Breast epithelium (tissue), 4 donors: ENCODE measurements at regions not wholly inside any gene's neighbourhood (a gene's known extent, or its start where the extent isn't known, plus 50 kb on each side); places are given as distances from the start of the nearest gene placed in this dataset.

Experiments used
- DNase-seq, 2 donors: peaks; one replicate each; pipeline ENCODE4 v3.0.0-alpha.2; 2019; ENCODE audit warnings: low spot score in 2 of 2
- H3K27ac ChIP-seq, 2 donors: fragments of 200-600 bp; sonication (generic) in 1 of 2; one replicate each; pipeline ENCODE4 v1.5.1; 2016 to 2019; ENCODE audit warnings: mild to moderate bottlenecking in 1 of 2
- H3K27me3 ChIP-seq, 2 donors: fragments of 200-600 bp; sonication (generic) in 1 of 2; one replicate each; pipeline versions ENCODE4 v1.5.1 to v1.6.0; 2017 to 2019; ENCODE audit warnings: control low read depth in 1 of 2, mild to moderate bottlenecking in 1 of 2
- H3K36me3 ChIP-seq: fragments of 200-600 bp; one replicate; pipeline ENCODE4 v1.5.1; 2019
- H3K4me1 ChIP-seq, 2 donors: fragments of 200-600 bp; sonication (generic); one replicate each; pipeline ENCODE4 v1.5.1; 2016 to 2019; ENCODE audit warnings: control low read depth in 1 of 2
- H3K4me3 ChIP-seq, 3 donors: fragments of 200-600 bp; sonication (generic); 1 replicate in 2 of 3; 2 replicates in 1 of 3; pipeline ENCODE4 v1.5.1; 2016 to 2019; ENCODE audit warnings: mild to moderate bottlenecking in 3 of 3, moderate library complexity in 2 of 3
- H3K9me3 ChIP-seq, 2 donors: fragments of 200-600 bp; sonication (generic) in 1 of 2; one replicate each; pipeline ENCODE4 v1.5.1; 2016 to 2019; ENCODE audit warnings: control low read depth in 1 of 2
- POLR2A ChIP-seq: fragments of 450-650 bp; IDR thresholded peaks from one replicate; pipeline ENCODE4 v1.6.1; 2016; ENCODE audit warnings: antibody characterized with exemption, mild to moderate bottlenecking, moderate library complexity
- POLR2AphosphoS5 ChIP-seq, 3 donors: sonication (generic); formaldehyde crosslinking; IDR thresholded peaks; one replicate each; pipeline ENCODE4 v1.6.1; 2017; ENCODE audit warnings: antibody characterized with exemption in 3 of 3
- intact Hi-C: fragments of 100-400 bp; cut with DNase I; formaldehyde crosslinking; loops from one replicate; pipeline ENCODE4 v1.15.1; 2023; ENCODE audit warnings: low total_unique reads
- TF ChIP-seq, protein P1 (sequence below), 3 donors: fragments of 450-650 bp; IDR thresholded peaks; one replicate each; pipeline ENCODE4 v1.5.1; 2016 to 2017; ENCODE audit warnings: antibody characterized with exemption in 3 of 3, mild to moderate bottlenecking in 3 of 3, moderate library complexity in 3 of 3

DNA sequence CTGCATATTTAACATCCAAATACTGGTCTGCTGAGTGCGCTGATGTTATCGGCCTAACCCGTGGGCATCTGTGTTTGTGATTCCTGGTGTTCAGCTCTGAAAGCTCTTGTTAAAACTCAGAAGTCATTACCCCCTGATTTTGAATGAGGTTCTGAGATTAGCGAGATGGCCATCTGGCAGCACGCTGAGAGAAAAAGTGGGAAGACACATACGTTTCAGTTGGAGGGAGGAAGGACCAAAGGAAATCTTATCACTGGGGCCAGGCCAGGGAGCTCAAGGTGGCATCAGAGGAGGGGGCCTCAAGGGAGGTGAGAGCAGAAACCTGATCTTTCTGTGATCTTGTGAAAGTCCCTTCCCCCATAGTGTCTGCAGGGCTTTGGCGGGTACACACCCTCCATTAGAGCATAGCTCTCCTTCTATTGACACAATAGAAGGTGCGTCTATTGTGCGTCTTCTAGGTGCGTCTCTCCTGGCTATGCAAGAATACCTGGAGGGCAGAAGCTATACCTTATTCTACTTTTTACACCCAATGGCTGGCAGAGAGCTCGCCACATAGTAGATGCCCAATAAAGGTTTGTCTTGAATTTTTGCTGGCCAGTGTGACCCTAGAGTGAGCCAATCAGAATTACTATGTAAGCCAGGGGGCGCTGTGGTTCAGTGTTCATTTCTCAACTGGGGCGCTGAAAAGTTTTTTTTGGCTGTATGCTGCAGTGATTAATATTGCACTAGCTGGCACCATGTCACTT is 182.4 kb downstream of the SHQ1 start:
- Histone ChIP-seq H3K36me3 (no peaks in the 10 kb centered on the region), H3K27ac (peak overlapping the region in 1 of 2 donors; percentile 42), H3K4me3 (no peak overlapping the region), H3K27me3 (no peaks in the 10 kb centered on the region), H3K9me3 (no peaks in the 10 kb centered on the region), H3K4me1 (no peaks in the 10 kb centered on the region)
- DNase-seq = peak in 1 of 2 donors; percentile 65
- intact Hi-C loops = no loop called here
- no peak for TF ChIP-seq POLR2A
- no peak for TF ChIP-seq POLR2AphosphoS5 (IDR thresholded peaks at IDR 0.05)
- TF ChIP-seq, protein P1, sequence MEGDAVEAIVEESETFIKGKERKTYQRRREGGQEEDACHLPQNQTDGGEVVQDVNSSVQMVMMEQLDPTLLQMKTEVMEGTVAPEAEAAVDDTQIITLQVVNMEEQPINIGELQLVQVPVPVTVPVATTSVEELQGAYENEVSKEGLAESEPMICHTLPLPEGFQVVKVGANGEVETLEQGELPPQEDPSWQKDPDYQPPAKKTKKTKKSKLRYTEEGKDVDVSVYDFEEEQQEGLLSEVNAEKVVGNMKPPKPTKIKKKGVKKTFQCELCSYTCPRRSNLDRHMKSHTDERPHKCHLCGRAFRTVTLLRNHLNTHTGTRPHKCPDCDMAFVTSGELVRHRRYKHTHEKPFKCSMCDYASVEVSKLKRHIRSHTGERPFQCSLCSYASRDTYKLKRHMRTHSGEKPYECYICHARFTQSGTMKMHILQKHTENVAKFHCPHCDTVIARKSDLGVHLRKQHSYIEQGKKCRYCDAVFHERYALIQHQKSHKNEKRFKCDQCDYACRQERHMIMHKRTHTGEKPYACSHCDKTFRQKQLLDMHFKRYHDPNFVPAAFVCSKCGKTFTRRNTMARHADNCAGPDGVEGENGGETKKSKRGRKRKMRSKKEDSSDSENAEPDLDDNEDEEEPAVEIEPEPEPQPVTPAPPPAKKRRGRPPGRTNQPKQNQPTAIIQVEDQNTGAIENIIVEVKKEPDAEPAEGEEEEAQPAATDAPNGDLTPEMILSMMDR (IDR thresholded peaks at IDR 0.05) = peak in 2 of 3 donors; percentile 51 to 57

DNA sequence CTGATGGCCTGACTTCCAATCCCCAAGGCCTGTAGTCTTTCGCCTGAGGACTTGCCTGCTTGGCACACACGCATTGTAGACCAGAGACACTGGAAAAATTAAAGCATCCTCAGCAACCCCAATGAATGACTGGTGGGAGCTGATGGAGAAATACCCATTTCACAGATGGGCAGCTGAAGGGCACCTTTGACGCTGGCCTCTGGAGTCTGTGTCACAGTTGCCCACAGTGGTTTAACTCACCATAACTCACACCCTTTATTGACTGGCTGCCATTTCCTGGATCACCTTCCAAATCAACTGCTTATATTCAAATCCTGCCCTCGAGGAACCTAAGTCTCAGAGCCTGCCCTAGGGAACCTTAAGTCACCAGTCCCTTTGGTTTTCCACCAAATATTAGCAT is 183.1 kb downstream of the SHQ1 start:
- no peaks in the 10 kb centered on the region for H3K27me3 ChIP-seq

GRCh38 chr3:72664184-72664975 is 183.9 kb downstream of the SHQ1 start:
- no peak for TF ChIP-seq POLR2AphosphoS5 (IDR thresholded peaks at IDR 0.05)
- TF ChIP-seq, protein P1 (IDR thresholded peaks at IDR 0.05) = no peak
- no peak for TF ChIP-seq POLR2A
- no peaks in the 10 kb centered on the region for H3K9me3 ChIP-seq
- H3K27me3 ChIP-seq = no peaks in the 10 kb centered on the region
- H3K4me1 ChIP-seq = no peaks in the 10 kb centered on the region
- peak overlapping the region; percentile 68 to 77 for H3K27ac ChIP-seq
- DNase-seq = no peak
- intact Hi-C loops = no loop called here
- no peaks in the 10 kb centered on the region for H3K36me3 ChIP-seq
- H3K4me3 ChIP-seq = no peak overlapping the region

More for the DNA sequence above, 183.1 kb downstream of the SHQ1 start:
- H3K9me3 ChIP-seq = no peaks in the 10 kb centered on the region
- H3K4me3 ChIP-seq = no peak overlapping the region
- DNase-seq = no peak
- no peaks in the 10 kb centered on the region for H3K4me1 ChIP-seq
- H3K27ac ChIP-seq = no peak overlapping the region
- TF ChIP-seq, protein P1 (IDR thresholded peaks at IDR 0.05) = no peak
- TF ChIP-seq POLR2AphosphoS5 (IDR thresholded peaks at IDR 0.05) (no peak), POLR2A (no peak)
- H3K36me3 ChIP-seq = no peaks in the 10 kb centered on the region
- intact Hi-C loops = no loop called here

GRCh38 chr3:72663429-72663828 is 184.8 kb downstream of the SHQ1 start:
- DNase-seq = no peak
- H3K27ac ChIP-seq = peak overlapping the region; percentile 68 to 77
- no peaks in the 10 kb centered on the region for H3K36me3 ChIP-seq
- H3K4me3 ChIP-seq = no peak overlapping the region
- no peaks in the 10 kb centered on the region for H3K9me3 ChIP-seq
- TF ChIP-seq POLR2A (no peak), POLR2AphosphoS5 (IDR thresholded peaks at IDR 0.05) (peak in 1 of 3 donors; percentile 8)
- TF ChIP-seq, protein P1 (IDR thresholded peaks at IDR 0.05) = no peak
- intact Hi-C loops = no loop called here
- no peaks in the 10 kb centered on the region for H3K4me1 ChIP-seq
- H3K27me3 ChIP-seq = no peaks in the 10 kb centered on the region

DNA sequence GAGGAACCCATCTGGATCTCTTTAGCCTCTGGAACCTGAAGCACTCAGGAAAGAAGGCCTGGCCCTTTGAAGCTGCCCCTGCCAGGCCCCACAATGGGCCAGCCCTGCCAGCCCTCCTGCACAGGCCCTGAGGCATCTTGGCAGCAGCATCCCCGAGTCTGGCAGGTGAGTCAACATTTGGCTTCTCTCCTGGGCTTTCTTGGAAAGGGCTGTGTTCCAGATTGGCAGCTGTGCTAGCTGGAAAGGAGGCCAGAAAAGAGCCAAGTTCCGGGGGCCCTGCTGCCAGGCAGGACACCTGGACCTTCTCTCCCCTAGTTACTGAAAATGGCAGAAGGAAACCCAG is 187.2 kb downstream of the SHQ1 start:
- H3K4me1 ChIP-seq = no peaks in the 10 kb centered on the region
- no peaks in the 10 kb centered on the region for H3K9me3 ChIP-seq
- H3K4me3 ChIP-seq = no peak overlapping the region
- TF ChIP-seq POLR2A (no peak), POLR2AphosphoS5 (IDR thresholded peaks at IDR 0.05) (peak; percentile 77 to 85 (median 80))
- TF ChIP-seq, protein P1 (IDR thresholded peaks at IDR 0.05) = no peak
- intact Hi-C loops = loop anchor here (1.0 kb wide), 1 partner anchor 38 kb away; no protein-coding TSS in a partner anchor
- peak; percentile 93 for DNase-seq
- no peaks in the 10 kb centered on the region for H3K36me3 ChIP-seq
- peak overlapping the region; percentile 49 to 52 for H3K27ac ChIP-seq
- H3K27me3 ChIP-seq = no peaks in the 10 kb centered on the region
